ENCODE measurements at regions not wholly inside any gene's neighbourhood (a gene's known extent, or its start where the extent isn't known, plus 50 kb on each side); places are given as distances from the start of the nearest gene placed in this dataset.

DNA sequence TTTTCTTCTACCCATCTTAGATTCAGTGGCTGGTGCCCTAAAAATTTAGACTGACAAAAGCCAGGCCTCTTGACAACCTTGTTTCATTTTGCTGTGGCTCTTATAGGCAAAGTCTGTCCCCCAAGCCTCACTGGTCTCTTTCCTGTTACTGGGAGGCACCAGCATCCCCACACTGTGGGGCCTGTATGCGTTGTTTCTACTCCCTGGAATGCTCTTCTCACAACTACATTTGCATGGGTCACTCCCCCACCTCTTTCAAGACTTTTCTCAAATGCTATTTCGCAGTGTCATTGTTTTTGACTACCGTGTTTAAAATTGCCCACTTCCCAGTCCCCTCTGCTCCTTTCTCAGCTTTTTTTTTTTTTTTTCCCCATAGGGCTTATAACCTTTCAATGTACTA is 108.7 kb upstream of the DGKB start:
- Histone ChIP-seq H2AK5ac (ENCODE audit: low read length) (no peak overlapping the region), H3K4me2 (ENCODE audit: low read length) (no peak overlapping the region), H3K27me3 (ENCODE audit: insufficient read depth, low read length) (no peaks in the 10 kb centered on the region), H3K4ac (ENCODE audit: low read depth, low read length) (no peak overlapping the region), H3K79me2 (ENCODE audit: control insufficient read depth, insufficient read depth, low read length, poor library complexity) (no peaks in the 10 kb centered on the region), H4K12ac (ENCODE audit: low read depth, low read length) (no peak overlapping the region), H2AFZ (ENCODE audit: insufficient read depth, low read length, poor library complexity) (no peak overlapping the region), H3K27ac (ENCODE audit: low read depth, low read length) (no peak overlapping the region), H3K4me3 (ENCODE audit: low read depth, low read length) (no peak overlapping the region), H3K79me1 (ENCODE audit: low read length) (no peaks in the 10 kb centered on the region), H3K14ac (ENCODE audit: low read length) (no peak overlapping the region), H3K9me3 (ENCODE audit: insufficient read depth, low read depth, low read length) (no peaks in the 10 kb centered on the region), H2BK120ac (ENCODE audit: insufficient read depth, low read length, poor library complexity) (no peak overlapping the region), H3K36me3 (ENCODE audit: control insufficient read depth in 1 of 2, insufficient read depth in 2 of 2, low read length in 2 of 2) (no peaks in the 10 kb centered on the region), H2BK12ac (ENCODE audit: low read length) (no peak overlapping the region), H2BK5ac (ENCODE audit: low read depth, low read length, poor library complexity) (no peak overlapping the region), H3K23ac (ENCODE audit: low read length) (no peak overlapping the region), H3K4me1 (ENCODE audit: control insufficient read depth in 1 of 2, insufficient read depth in 2 of 2, low read length in 2 of 2) (peaks cover 2 to 3% of the 10 kb centered on the region in 2 experiments), H3K9ac (ENCODE audit: low read length) (no peak overlapping the region), H3K18ac (ENCODE audit: low read length) (no peak overlapping the region), H4K91ac (ENCODE audit: low read depth, low read length) (no peak overlapping the region), H4K8ac (ENCODE audit: low read depth, low read length) (no peak overlapping the region)
- WGBS (ENCODE audit: extremely low coverage, insufficient coverage, insufficient read length) = no CpG with 5 or more reads among the region's 3 CpGs
- DNase-seq = no peak

GRCh38 chr7:15007507-15007906 is 105.0 kb upstream of the DGKB start:
- Histone ChIP-seq H3K18ac (ENCODE audit: low read length) (no peak overlapping the region), H3K27me3 (ENCODE audit: insufficient read depth, low read length) (no peaks in the 10 kb centered on the region)

DNA sequence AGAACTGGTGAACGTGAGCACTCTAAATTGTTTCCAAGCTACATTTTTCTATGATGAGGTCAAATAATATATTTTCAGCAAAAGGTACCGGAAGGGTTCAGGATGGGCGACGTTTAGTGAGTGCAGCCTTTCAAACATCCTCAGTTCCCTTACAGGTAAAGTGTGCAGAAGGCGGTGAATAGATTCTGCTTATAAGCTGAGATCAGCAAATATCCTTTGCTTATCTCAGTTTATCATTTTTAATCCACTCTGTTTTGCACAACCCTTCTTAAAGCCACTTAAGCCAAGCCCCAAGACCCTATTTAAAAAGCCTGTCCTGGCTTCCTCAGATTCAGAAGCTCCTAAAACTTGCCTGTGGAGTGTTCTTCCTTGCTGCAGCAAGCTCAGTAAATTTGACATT is 103.1 kb upstream of the DGKB start:
- H3K27me3 ChIP-seq (ENCODE audit: insufficient read depth, low read length) = no peaks in the 10 kb centered on the region
- H4K12ac ChIP-seq (ENCODE audit: low read depth, low read length) = no peak overlapping the region
- H3K4me1 ChIP-seq (ENCODE audit: control insufficient read depth in 1 of 2, insufficient read depth in 2 of 2, low read length in 2 of 2) = no peaks in the 10 kb centered on the region
- no peak overlapping the region for H2AK5ac ChIP-seq (ENCODE audit: low read length)
- no peak overlapping the region for H3K27ac ChIP-seq (ENCODE audit: low read depth, low read length)
- H3K79me1 ChIP-seq (ENCODE audit: low read length) = no peaks in the 10 kb centered on the region
- no peak overlapping the region for H2BK12ac ChIP-seq (ENCODE audit: low read length)
- no peak overlapping the region for H3K9ac ChIP-seq (ENCODE audit: low read length)
- no peak overlapping the region for H3K4me2 ChIP-seq (ENCODE audit: low read length)
- no peak overlapping the region for H2BK5ac ChIP-seq (ENCODE audit: low read depth, low read length, poor library complexity)
- H3K79me2 ChIP-seq (ENCODE audit: control insufficient read depth, insufficient read depth, low read length, poor library complexity) = no peaks in the 10 kb centered on the region
- no peaks in the 10 kb centered on the region for H3K36me3 ChIP-seq (ENCODE audit: control insufficient read depth in 1 of 2, insufficient read depth in 2 of 2, low read length in 2 of 2)
- no peak overlapping the region for H3K4me3 ChIP-seq (ENCODE audit: low read depth, low read length)
- no peak overlapping the region for H2AFZ ChIP-seq (ENCODE audit: insufficient read depth, low read length, poor library complexity)
- H4K8ac ChIP-seq (ENCODE audit: low read depth, low read length) = no peak overlapping the region
- no CpG with 5 or more reads among the region's 5 CpGs for WGBS (ENCODE audit: extremely low coverage, insufficient coverage, insufficient read length)
- H4K91ac ChIP-seq (ENCODE audit: low read depth, low read length) = no peak overlapping the region
- H3K9me3 ChIP-seq (ENCODE audit: insufficient read depth, low read depth, low read length) = no peaks in the 10 kb centered on the region
- H3K23ac ChIP-seq (ENCODE audit: low read length) = no peak overlapping the region
- H2BK120ac ChIP-seq (ENCODE audit: insufficient read depth, low read length, poor library complexity) = no peak overlapping the region
- H3K18ac ChIP-seq (ENCODE audit: low read length) = no peak overlapping the region
- no peak overlapping the region for H3K14ac ChIP-seq (ENCODE audit: low read length)
- no peak overlapping the region for H3K4ac ChIP-seq (ENCODE audit: low read depth, low read length)
- DNase-seq = no peak

More at GRCh38 chr7:15007507-15007906, 105.0 kb upstream of the DGKB start:
- H2AFZ ChIP-seq (ENCODE audit: insufficient read depth, low read length, poor library complexity) = no peak overlapping the region
- H2BK12ac ChIP-seq (ENCODE audit: low read length) = no peak overlapping the region
- peaks cover 0 to 2% of the 10 kb centered on the region in 2 experiments for H3K4me1 ChIP-seq (ENCODE audit: control insufficient read depth in 1 of 2, insufficient read depth in 2 of 2, low read length in 2 of 2)
- H3K79me2 ChIP-seq (ENCODE audit: control insufficient read depth, insufficient read depth, low read length, poor library complexity) = no peaks in the 10 kb centered on the region
- H3K4ac ChIP-seq (ENCODE audit: low read depth, low read length) = no peak overlapping the region
- H4K12ac ChIP-seq (ENCODE audit: low read depth, low read length) = no peak overlapping the region
- no peak overlapping the region for H2BK120ac ChIP-seq (ENCODE audit: insufficient read depth, low read length, poor library complexity)
- no peak overlapping the region for H3K4me2 ChIP-seq (ENCODE audit: low read length)
- H3K79me1 ChIP-seq (ENCODE audit: low read length) = no peaks in the 10 kb centered on the region
- no peak overlapping the region for H4K91ac ChIP-seq (ENCODE audit: low read depth, low read length)
- DNase-seq = peak in 1 of 2 donors; percentile 5
- no peak overlapping the region for H3K27ac ChIP-seq (ENCODE audit: low read depth, low read length)
- no peaks in the 10 kb centered on the region for H3K36me3 ChIP-seq (ENCODE audit: control insufficient read depth in 1 of 2, insufficient read depth in 2 of 2, low read length in 2 of 2)
- H3K9ac ChIP-seq (ENCODE audit: low read length) = no peak overlapping the region
- H3K14ac ChIP-seq (ENCODE audit: low read length) = no peak overlapping the region
- no peak overlapping the region for H2AK5ac ChIP-seq (ENCODE audit: low read length)
- WGBS (ENCODE audit: extremely low coverage, insufficient coverage, insufficient read length) = no CpG with 5 or more reads among the region's 5 CpGs
- no peak overlapping the region for H2BK5ac ChIP-seq (ENCODE audit: low read depth, low read length, poor library complexity)
- no peaks in the 10 kb centered on the region for H3K9me3 ChIP-seq (ENCODE audit: insufficient read depth, low read depth, low read length)
- no peak overlapping the region for H3K23ac ChIP-seq (ENCODE audit: low read length)
- H3K4me3 ChIP-seq (ENCODE audit: low read depth, low read length) = no peak overlapping the region
- H4K8ac ChIP-seq (ENCODE audit: low read depth, low read length) = no peak overlapping the region

- H4K12ac ChIP-seq (ENCODE audit: low read depth, low read length) = no peak overlapping the region
- no peak overlapping the region for H2AK5ac ChIP-seq (ENCODE audit: low read length)
- H3K4me3 ChIP-seq (ENCODE audit: low read depth, low read length) = no peak overlapping the region
- H3K9me3 ChIP-seq (ENCODE audit: insufficient read depth, low read depth, low read length) = no peaks in the 10 kb centered on the region
- no peak overlapping the region for H3K27ac ChIP-seq (ENCODE audit: low read depth, low read length)
- no peak overlapping the region for H4K91ac ChIP-seq (ENCODE audit: low read depth, low read length)
- no peak overlapping the region for H2BK120ac ChIP-seq (ENCODE audit: insufficient read depth, low read length, poor library complexity)
- no peak overlapping the region for H3K23ac ChIP-seq (ENCODE audit: low read length)
- no CpG with 5 or more reads among the region's 1 CpG for WGBS (ENCODE audit: extremely low coverage, insufficient coverage, insufficient read length)
- no peaks in the 10 kb centered on the region for H3K36me3 ChIP-seq (ENCODE audit: control insufficient read depth in 1 of 2, insufficient read depth in 2 of 2, low read length in 2 of 2)
- DNase-seq = no peak
- no peaks in the 10 kb centered on the region for H3K4me1 ChIP-seq (ENCODE audit: control insufficient read depth in 1 of 2, insufficient read depth in 2 of 2, low read length in 2 of 2)
- no peaks in the 10 kb centered on the region for H3K79me2 ChIP-seq (ENCODE audit: control insufficient read depth, insufficient read depth, low read length, poor library complexity)
- H3K27me3 ChIP-seq (ENCODE audit: insufficient read depth, low read length) = no peaks in the 10 kb centered on the region
- H4K8ac ChIP-seq (ENCODE audit: low read depth, low read length) = no peak overlapping the region
- no peak overlapping the region for H2BK12ac ChIP-seq (ENCODE audit: low read length)
- H3K9ac ChIP-seq (ENCODE audit: low read length) = no peak overlapping the region
- H3K4ac ChIP-seq (ENCODE audit: low read depth, low read length) = no peak overlapping the region
- no peak overlapping the region for H3K4me2 ChIP-seq (ENCODE audit: low read length)
- no peak overlapping the region for H3K18ac ChIP-seq (ENCODE audit: low read length)
- no peak overlapping the region for H2BK5ac ChIP-seq (ENCODE audit: low read depth, low read length, poor library complexity)
- H2AFZ ChIP-seq (ENCODE audit: insufficient read depth, low read length, poor library complexity) = no peak overlapping the region
- H3K79me1 ChIP-seq (ENCODE audit: low read length) = no peaks in the 10 kb centered on the region
- no peak overlapping the region for H3K14ac ChIP-seq (ENCODE audit: low read length)
Measured at GRCh38 chr7:15000157-15000556, 97.6 kb upstream of the DGKB start.
